ENCODE measurements at regions not wholly inside any gene's neighbourhood (a gene's known extent, or its start where the extent isn't known, plus 50 kb on each side); places are given as distances from the start of the nearest gene placed in this dataset.
"Not testable (repeated sequence)": the region's sequence is repeated elsewhere in the genome, so short reads cannot be mapped to it uniquely, and the experiment has no call there.

GRCh38 chr17:6923385-6923784, 72.5 kb upstream of the ALOX12 start:
- DNase-seq (ENCODE audit: low read depth, low spot score) = no peak
- TF ChIP-seq CTCF (IDR thresholded peaks at IDR 0.05; ENCODE audit: insufficient read depth, low read length, missing control alignments) = no peak
- H3K4me3 ChIP-seq (ENCODE audit: low read depth, low read length) = no peak overlapping the region
- ChIA-PET POLR2A (no interaction called here), CTCF (interaction anchor here (1.0 to 6.8 kb wide), 5 partner anchors 9 to 98 kb away, joined by 3 to 54 read pairs (median 18); no protein-coding TSS in a partner anchor)

- DNase-seq (ENCODE audit: low read depth, low spot score) = no peak
- POLR2A ChIA-PET = no interaction called here
- H3K4me3 ChIP-seq (ENCODE audit: low read depth, low read length) = no peak overlapping the region
- CTCF ChIA-PET = interaction anchor here (1.0 to 6.8 kb wide), 4 partner anchors 10 to 97 kb away, joined by 3 to 54 read pairs (median 22); no protein-coding TSS in a partner anchor
- TF ChIP-seq CTCF (IDR thresholded peaks at IDR 0.05; ENCODE audit: insufficient read depth, low read length, missing control alignments) = no peak
Measured at GRCh38 chr17:6924208-6924607, 71.6 kb upstream of the ALOX12 start.

GRCh38 chr17:6926667-6927066, 69.2 kb upstream of the ALOX12 start:
- H3K4me3 ChIP-seq (ENCODE audit: low read depth, low read length) = no peak overlapping the region
- CTCF ChIA-PET = interaction anchor here (1.1 to 5.3 kb wide), 7 partner anchors 9 to 761 kb away, joined by 3 to 61 read pairs (median 5); no protein-coding TSS in a partner anchor
- TF ChIP-seq CTCF (IDR thresholded peaks at IDR 0.05; ENCODE audit: insufficient read depth, low read length, missing control alignments) = no peak
- POLR2A ChIA-PET = interaction anchor here (1.0 kb wide), 1 partner anchor 88 kb away, joined by 4 read pairs; a partner anchor contains a TSS
- DNase-seq (ENCODE audit: low read depth, low spot score) = no peak

GRCh38 chr17:6927290-6928126, 68.3 kb upstream of the ALOX12 start:
- POLR2A ChIA-PET = interaction anchor here (1.0 kb wide), 1 partner anchor 87 kb away, joined by 4 read pairs; a partner anchor contains a TSS
- CTCF ChIA-PET = interaction anchor here (0.8 to 5.3 kb wide), 9 partner anchors 8 to 760 kb away, joined by 3 to 61 read pairs (median 14); no protein-coding TSS in a partner anchor
- DNase-seq (ENCODE audit: low read depth, low spot score) = peak; percentile 5
- H3K4me3 ChIP-seq (ENCODE audit: low read depth, low read length) = no peak overlapping the region
- TF ChIP-seq CTCF (IDR thresholded peaks at IDR 0.05; ENCODE audit: insufficient read depth, low read length, missing control alignments) = no peak

- POLR2A ChIA-PET = no interaction called here
- CTCF ChIA-PET = interaction anchor here (0.8 to 5.3 kb wide), 6 partner anchors 14 to 760 kb away, joined by 3 to 61 read pairs (median 14); partner anchors contain the start of gene BCL6B
- TF ChIP-seq CTCF (IDR thresholded peaks at IDR 0.05; ENCODE audit: insufficient read depth, low read length, missing control alignments) = no peak
- no peak for DNase-seq (ENCODE audit: low read depth, low spot score)
- no peak overlapping the region for H3K4me3 ChIP-seq (ENCODE audit: low read depth, low read length)
Measured at GRCh38 chr17:6928193-6928592, 67.7 kb upstream of the ALOX12 start.

GRCh38 chr17:6930749-6931148, 65.1 kb upstream of the ALOX12 start:
- no peak for TF ChIP-seq CTCF (IDR thresholded peaks at IDR 0.05; ENCODE audit: insufficient read depth, low read length, missing control alignments)
- no peak overlapping the region for H3K4me3 ChIP-seq (ENCODE audit: low read depth, low read length)
- ChIA-PET POLR2A (no interaction called here), CTCF (interaction anchor here (1.0 to 5.3 kb wide), 4 partner anchors 14 to 74 kb away, joined by 3 to 61 read pairs (median 18); no protein-coding TSS in a partner anchor)
- no peak for DNase-seq (ENCODE audit: low read depth, low spot score)

- DNase-seq (ENCODE audit: low read depth, low spot score); POLR2A ChIA-PET; H3K4me3 ChIP-seq (ENCODE audit: low read depth, low read length): not testable (repeated sequence)
- CTCF ChIA-PET = interaction anchor here (1.6 to 2.7 kb wide), 2 partner anchors 20 to 24 kb away, joined by 6 to 10 read pairs; no protein-coding TSS in a partner anchor
Measured at GRCh38 chr17:6934544-6934943, 61.3 kb upstream of the ALOX12 start.

Data from AG04449 (cell line).